ENCODE measurements at regions not wholly inside any gene's neighbourhood (a gene's known extent, or its start where the extent isn't known, plus 50 kb on each side); places are given as distances from the start of the nearest gene placed in this dataset.

GRCh38 chr7:46007194-46007593 lies 86.1 kb upstream of the IGFBP3 start:
- TF ChIP-seq, protein P1, sequence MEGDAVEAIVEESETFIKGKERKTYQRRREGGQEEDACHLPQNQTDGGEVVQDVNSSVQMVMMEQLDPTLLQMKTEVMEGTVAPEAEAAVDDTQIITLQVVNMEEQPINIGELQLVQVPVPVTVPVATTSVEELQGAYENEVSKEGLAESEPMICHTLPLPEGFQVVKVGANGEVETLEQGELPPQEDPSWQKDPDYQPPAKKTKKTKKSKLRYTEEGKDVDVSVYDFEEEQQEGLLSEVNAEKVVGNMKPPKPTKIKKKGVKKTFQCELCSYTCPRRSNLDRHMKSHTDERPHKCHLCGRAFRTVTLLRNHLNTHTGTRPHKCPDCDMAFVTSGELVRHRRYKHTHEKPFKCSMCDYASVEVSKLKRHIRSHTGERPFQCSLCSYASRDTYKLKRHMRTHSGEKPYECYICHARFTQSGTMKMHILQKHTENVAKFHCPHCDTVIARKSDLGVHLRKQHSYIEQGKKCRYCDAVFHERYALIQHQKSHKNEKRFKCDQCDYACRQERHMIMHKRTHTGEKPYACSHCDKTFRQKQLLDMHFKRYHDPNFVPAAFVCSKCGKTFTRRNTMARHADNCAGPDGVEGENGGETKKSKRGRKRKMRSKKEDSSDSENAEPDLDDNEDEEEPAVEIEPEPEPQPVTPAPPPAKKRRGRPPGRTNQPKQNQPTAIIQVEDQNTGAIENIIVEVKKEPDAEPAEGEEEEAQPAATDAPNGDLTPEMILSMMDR (IDR thresholded peaks at IDR 0.05) = no peak
- no peak for TF ChIP-seq POLR2A (IDR thresholded peaks at IDR 0.05)
